ENCODE measurements at regions not wholly inside any gene's neighbourhood (a gene's known extent, or its start where the extent isn't known, plus 50 kb on each side); places are given as distances from the start of the nearest gene placed in this dataset.

- no peak for TF ChIP-seq CTCF (optimal IDR thresholded peaks at IDR 0.05 in 1 of 3, IDR thresholded peaks at IDR 0.05 in 1 of 3, conservative IDR thresholded peaks at IDR 0.05 in 1 of 3; ENCODE audit: extremely low read depth in 1 of 3, insufficient read depth in 2 of 3, low read length in 3 of 3)
- no peak for TF ChIP-seq EZH2 (IDR thresholded peaks at IDR 0.05; ENCODE audit: low read length)
These were observed 69.9 kb upstream of the PTPRZ1 start for GRCh38 chr7:121803039-121803438.

Measured in keratinocyte (primary cell).